SU-DHL-6 (cell line): ENCODE measurements at regions not wholly inside any gene's neighbourhood (a gene's known extent, or its start where the extent isn't known, plus 50 kb on each side); places are given as distances from the start of the nearest gene placed in this dataset.

Experiments
- H2AFZ ChIP-seq: fragments of 200-600 bp; sonication (generic); 2 replicates; pipeline ENCODE4 v1.6.1; 2014; ENCODE audit warnings: low read depth, mild to moderate bottlenecking, moderate library complexity, mixed read lengths, antibody characterized with exemption, low read length; ENCODE audit not compliant: severe bottlenecking
- H3F3A ChIP-seq: fragments of 200-600 bp; shearing (Covaris generic); 2 replicates; pipeline ENCODE4 v1.6.0; 2016; ENCODE audit warnings: antibody characterized with exemption, mild to moderate bottlenecking; ENCODE audit not compliant: insufficient read depth
- H3K27ac ChIP-seq: fragments of 200-600 bp; sonication (generic); 2 replicates; pipeline ENCODE4 v1.5.1; 2016; ENCODE audit warnings: low read depth, mild to moderate bottlenecking, low read length, moderate library complexity, mixed read lengths
- H3K27me3 ChIP-seq: fragments of 200-600 bp; sonication (generic), shearing (Covaris generic); 2 replicates; pipeline ENCODE4 v1.6.0; 2014; ENCODE audit warnings: mild to moderate bottlenecking, low read length
- H3K36me3 ChIP-seq: fragments of 200-600 bp; sonication (generic); 2 replicates; pipeline ENCODE4 v1.6.1; 2014; ENCODE audit warnings: mild to moderate bottlenecking, low read length, mixed read lengths
- H3K4me2 ChIP-seq: fragments of 300-600, 200-600 bp; shearing (Covaris generic), sonication (generic); 2 replicates; pipeline ENCODE4 v1.6.0; 2014; ENCODE audit warnings: low read length, low read depth, mild to moderate bottlenecking; ENCODE audit not compliant: poor library complexity, severe bottlenecking
- H3K4me3 ChIP-seq: fragments of 200-600 bp; sonication (generic); 2 replicates; pipeline ENCODE4 v1.5.1; 2014; ENCODE audit warnings: antibody characterized with exemption, low read length, mild to moderate bottlenecking, mixed read lengths; ENCODE audit not compliant: insufficient read depth, poor library complexity, severe bottlenecking
- H3K79me2 ChIP-seq: fragments of 200-600 bp; sonication (generic); 2 replicates; pipeline ENCODE4 v1.6.1; 2014; ENCODE audit warnings: mild to moderate bottlenecking, low read length, moderate library complexity; ENCODE audit not compliant: insufficient read depth
- H3K9ac ChIP-seq: fragments of 200-600 bp; sonication (generic); 2 replicates; pipeline ENCODE4 v1.7.0; 2014; ENCODE audit warnings: mild to moderate bottlenecking, low read length
- H3K9me2 ChIP-seq: fragments of 200-600 bp; sonication (generic); replicated peaks from 2 replicates; pipeline ENCODE4 v1.6.1; 2014; ENCODE audit warnings: low read length; ENCODE audit not compliant: insufficient read depth
- H3K9me3 ChIP-seq: fragments of 200-600 bp; sonication (generic); 2 replicates; pipeline ENCODE4 v1.6.1; 2014; ENCODE audit warnings: low read length, mixed read lengths; ENCODE audit not compliant: insufficient read depth
- H4K20me1 ChIP-seq: fragments of 200-600 bp; sonication (generic); 2 replicates; pipeline ENCODE4 v1.6.1; 2014; ENCODE audit warnings: low read depth, mild to moderate bottlenecking, antibody characterized with exemption, low read length, moderate library complexity, mixed read lengths
- EZH2phosphoT487 ChIP-seq: fragments of 200-600 bp; sonication (generic), shearing (Covaris generic); conservative IDR thresholded peaks from 2 replicates; pipeline ENCODE4 v1.6.1; 2018; ENCODE audit warnings: mild to moderate bottlenecking, antibody characterized with exemption, low read length, moderate library complexity, mixed read lengths
- TF ChIP-seq, protein P1 (sequence below): fragments of 200-600 bp; sonication (generic); IDR thresholded peaks from one replicate; pipeline ENCODE4 v1.5.1; 2017; ENCODE audit warnings: antibody characterized with exemption, mild to moderate bottlenecking, low read length, moderate library complexity; ENCODE audit not compliant: insufficient read depth, poor library complexity, severe bottlenecking

DNA sequence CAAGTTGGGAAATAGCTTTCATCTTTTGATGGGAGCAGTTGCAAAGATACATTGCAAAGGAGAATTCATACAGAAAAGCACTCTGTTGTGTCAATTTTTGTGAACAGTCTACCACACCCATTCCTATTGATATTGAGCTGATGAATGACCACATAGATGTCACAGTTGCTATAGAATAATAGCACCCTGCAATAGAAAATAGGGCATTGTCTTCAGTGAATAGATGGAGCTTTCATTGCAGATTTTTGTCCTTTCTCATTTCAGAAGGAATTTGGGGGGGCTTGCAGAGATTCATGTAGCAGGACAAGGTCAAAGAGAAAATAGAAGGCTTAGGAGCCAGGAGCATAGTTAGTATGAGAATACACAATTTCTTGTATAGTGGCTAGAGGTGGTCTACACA lies 237.9 kb downstream of the TMEM38B start:
- no peak overlapping the region for H3K9ac ChIP-seq
- no peaks in the 10 kb centered on the region for H3K9me3 ChIP-seq
- no peaks in the 10 kb centered on the region for H4K20me1 ChIP-seq
- H3K4me2 ChIP-seq = no peak overlapping the region
- H3K79me2 ChIP-seq = no peaks in the 10 kb centered on the region
- TF ChIP-seq, protein P1, sequence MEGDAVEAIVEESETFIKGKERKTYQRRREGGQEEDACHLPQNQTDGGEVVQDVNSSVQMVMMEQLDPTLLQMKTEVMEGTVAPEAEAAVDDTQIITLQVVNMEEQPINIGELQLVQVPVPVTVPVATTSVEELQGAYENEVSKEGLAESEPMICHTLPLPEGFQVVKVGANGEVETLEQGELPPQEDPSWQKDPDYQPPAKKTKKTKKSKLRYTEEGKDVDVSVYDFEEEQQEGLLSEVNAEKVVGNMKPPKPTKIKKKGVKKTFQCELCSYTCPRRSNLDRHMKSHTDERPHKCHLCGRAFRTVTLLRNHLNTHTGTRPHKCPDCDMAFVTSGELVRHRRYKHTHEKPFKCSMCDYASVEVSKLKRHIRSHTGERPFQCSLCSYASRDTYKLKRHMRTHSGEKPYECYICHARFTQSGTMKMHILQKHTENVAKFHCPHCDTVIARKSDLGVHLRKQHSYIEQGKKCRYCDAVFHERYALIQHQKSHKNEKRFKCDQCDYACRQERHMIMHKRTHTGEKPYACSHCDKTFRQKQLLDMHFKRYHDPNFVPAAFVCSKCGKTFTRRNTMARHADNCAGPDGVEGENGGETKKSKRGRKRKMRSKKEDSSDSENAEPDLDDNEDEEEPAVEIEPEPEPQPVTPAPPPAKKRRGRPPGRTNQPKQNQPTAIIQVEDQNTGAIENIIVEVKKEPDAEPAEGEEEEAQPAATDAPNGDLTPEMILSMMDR = no peak
- TF ChIP-seq EZH2phosphoT487 = no peak
- no peak overlapping the region for H3K4me3 ChIP-seq
- H3K27ac ChIP-seq = no peak overlapping the region
- H2AFZ ChIP-seq = no peak overlapping the region
- H3K36me3 ChIP-seq = no peaks in the 10 kb centered on the region
- no peaks in the 10 kb centered on the region for H3F3A ChIP-seq
- H3K9me2 ChIP-seq = no peaks in the 10 kb centered on the region
- no peaks in the 10 kb centered on the region for H3K27me3 ChIP-seq

DNA sequence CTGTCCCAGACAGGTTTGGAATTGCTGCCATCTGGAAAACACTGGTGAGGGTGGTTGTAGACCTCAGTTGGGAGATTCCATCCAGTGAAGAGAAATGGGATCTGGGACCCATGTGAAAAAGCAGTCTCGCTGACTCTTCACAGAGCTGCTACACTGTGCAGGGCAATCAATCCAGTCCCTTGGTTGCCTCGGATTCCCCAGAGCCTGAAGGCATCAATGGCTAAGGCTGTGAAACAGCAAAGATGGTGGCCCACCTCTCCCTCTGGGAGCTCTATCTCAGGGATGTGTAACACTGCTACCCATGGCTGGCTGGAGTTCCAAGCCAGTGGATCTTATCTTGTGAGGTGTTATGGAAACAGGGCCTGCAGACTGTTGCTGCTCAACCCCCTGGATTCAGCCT lies 256.1 kb downstream of the TMEM38B start:
- Histone ChIP-seq H3K9me2 (no peaks in the 10 kb centered on the region; the same call in 1 of the 2 replicates), H3K36me3 (no peaks in the 10 kb centered on the region), H3K27ac (no peak overlapping the region), H3K27me3 (no peaks in the 10 kb centered on the region), H3F3A (no peaks in the 10 kb centered on the region), H3K9ac (no peak overlapping the region), H3K79me2 (no peaks in the 10 kb centered on the region), H3K4me3 (no peak overlapping the region), H3K4me2 (no peak overlapping the region), H3K9me3 (no peaks in the 10 kb centered on the region), H4K20me1 (no peaks in the 10 kb centered on the region), H2AFZ (no peak overlapping the region)
- TF ChIP-seq, protein P1 = no peak
- TF ChIP-seq EZH2phosphoT487 = no peak

DNA sequence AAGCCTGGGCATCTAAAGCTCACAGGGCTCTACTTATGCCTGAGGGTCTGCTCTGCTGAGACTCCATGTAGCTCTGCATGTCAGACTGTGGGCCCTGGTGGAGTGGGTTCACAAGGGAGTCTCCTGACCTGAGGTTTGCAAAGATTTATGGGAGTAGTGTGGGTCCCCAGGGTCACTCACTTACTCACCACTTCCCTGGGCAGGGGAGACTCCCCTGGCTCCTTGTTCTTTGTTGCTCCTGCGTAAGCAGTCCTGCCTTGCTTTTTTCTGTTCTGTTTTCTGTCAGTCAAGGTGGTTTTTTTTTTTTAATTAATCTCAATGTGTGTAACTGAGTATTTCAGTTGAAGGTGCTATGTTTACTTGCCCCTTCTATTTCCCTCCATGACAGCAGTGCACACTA lies 256.6 kb downstream of the TMEM38B start:
- Histone ChIP-seq H3F3A (no peaks in the 10 kb centered on the region), H3K9me2 (no peaks in the 10 kb centered on the region; the same call in 1 of the 2 replicates), H3K9ac (no peak overlapping the region), H3K36me3 (no peaks in the 10 kb centered on the region), H2AFZ (no peak overlapping the region), H4K20me1 (no peaks in the 10 kb centered on the region), H3K4me2 (no peak overlapping the region), H3K27ac (no peak overlapping the region), H3K9me3 (no peaks in the 10 kb centered on the region), H3K79me2 (no peaks in the 10 kb centered on the region), H3K27me3 (no peaks in the 10 kb centered on the region), H3K4me3 (no peak overlapping the region)
- TF ChIP-seq EZH2phosphoT487 = no peak
- TF ChIP-seq, protein P1 = no peak

DNA sequence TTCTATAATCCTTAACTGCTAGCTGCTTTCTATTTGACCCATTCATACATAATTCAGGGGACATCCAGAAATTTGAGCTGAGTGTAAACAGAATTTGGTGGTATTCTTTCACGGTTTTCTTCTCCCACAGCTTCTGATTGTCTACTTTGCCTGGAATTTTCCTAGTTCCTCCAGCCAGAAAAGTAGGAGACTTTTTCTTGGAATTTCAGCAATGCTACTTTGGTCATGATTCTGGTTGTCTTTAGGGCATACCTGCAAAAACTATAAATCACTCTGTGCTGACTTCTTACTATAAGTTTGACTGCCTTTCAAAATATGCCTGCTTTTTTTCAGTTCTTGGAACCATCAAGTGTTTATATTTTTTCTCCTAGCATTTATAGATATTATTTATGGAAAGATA lies 260.2 kb downstream of the TMEM38B start:
- TF ChIP-seq, protein P1 = no peak
- no peak for TF ChIP-seq EZH2phosphoT487
- H3K4me2 ChIP-seq = no peak overlapping the region
- H4K20me1 ChIP-seq = no peaks in the 10 kb centered on the region
- H3K36me3 ChIP-seq = no peaks in the 10 kb centered on the region
- H3K9me3 ChIP-seq = no peaks in the 10 kb centered on the region
- H3K79me2 ChIP-seq = no peaks in the 10 kb centered on the region
- H3K27me3 ChIP-seq = no peaks in the 10 kb centered on the region
- no peaks in the 10 kb centered on the region for H3F3A ChIP-seq
- H3K27ac ChIP-seq = no peak overlapping the region
- no peak overlapping the region for H3K9ac ChIP-seq
- no peaks in the 10 kb centered on the region for H3K9me2 ChIP-seq
- no peak overlapping the region for H3K4me3 ChIP-seq
- H2AFZ ChIP-seq = no peak overlapping the region
